ENCODE measurements at regions not wholly inside any gene's neighbourhood (a gene's known extent, or its start where the extent isn't known, plus 50 kb on each side); places are given as distances from the start of the nearest gene placed in this dataset.

GRCh38 chrX:40998123-40998522, 87.1 kb upstream of the USP9X start:
- Histone ChIP-seq H3K4me3 (no peak overlapping the region), H3K9ac (ENCODE audit: control insufficient read depth, insufficient read depth, low read length) (no peak overlapping the region), H3K36me3 (ENCODE audit: control insufficient read depth in 2 of 2, insufficient read depth in 2 of 2, low read length in 1 of 2) (no peaks in the 10 kb centered on the region), H4K20me1 (ENCODE audit: control insufficient read depth, insufficient read depth) (no peaks in the 10 kb centered on the region), H3K9me3 (replicated peaks; ENCODE audit: control insufficient read depth, insufficient read depth, low read length) (no peaks in the 10 kb centered on the region; the same call in 2 of the 3 replicates), H3K79me2 (ENCODE audit: control insufficient read depth, insufficient read depth, low read length) (no peaks in the 10 kb centered on the region), H2AFZ (ENCODE audit: control insufficient read depth, low read depth, low read length) (no peak overlapping the region), H3K4me2 (ENCODE audit: control insufficient read depth, insufficient read depth) (no peak overlapping the region), H3K4me1 (ENCODE audit: control insufficient read depth, insufficient read depth, low read length) (no peaks in the 10 kb centered on the region), H3K27me3 (replicated peaks in 1 of 2; ENCODE audit: control insufficient read depth in 2 of 2, insufficient read depth in 2 of 2, low read length in 1 of 2) (no peaks in the 10 kb centered on the region; a peak in 1 of 4 replicates), H3K27ac (ENCODE audit: control insufficient read depth, insufficient read depth) (no peak overlapping the region)
- BruUV-seq (replicated peaks), result no TSS peak
- ChIA-PET CTCF (no interaction called here), POLR2A (no interaction called here), RAD21 (ENCODE audit: unreplicated experiment) (no interaction called here), SMC1A (ENCODE audit: uncharacterized antibody, unreplicated experiment) (interaction anchor here (0.6 kb wide), 1 partner anchor 46 kb away, joined by 3 read pairs; no protein-coding TSS in a partner anchor)
- DNase-seq (ENCODE audit: low read depth, low spot score) (no peak), FAIRE-seq (no peak), ATAC-seq (no peak)
- intact Hi-C loops (cut with micrococcal nuclease; ENCODE audit: unreplicated experiment), result no loop called here
- WGBS (ENCODE audit: insufficient coverage, insufficient replicate concordance, low lambda C conversion rate, missing lambda C conversion rate), result 61% methylated on average over 5 of the region's 5 CpGs
- in situ Hi-C loops (cut with MboI), result no loop called here
- TF ChIP-seq CREM (IDR thresholded peaks at IDR 0.05; ENCODE audit: low read depth) (no peak), LARP7 (IDR thresholded peaks at IDR 0.05) (no peak), ZNF24 (IDR thresholded peaks at IDR 0.05) (no peak), NFYA (IDR thresholded peaks at IDR 0.05; ENCODE audit: borderline replicate concordance, low read depth, low read length) (no peak), SIX5 (IDR thresholded peaks at IDR 0.05; ENCODE audit: low read depth, low read length, severe bottlenecking) (no peak), PAX5 (IDR thresholded peaks at IDR 0.05; ENCODE audit: borderline replicate concordance, low read depth, low read length) (no peak), ZNF384 (IDR thresholded peaks at IDR 0.05; ENCODE audit: borderline replicate concordance, low read depth, low read length) (no peak), IRF5 (IDR thresholded peaks at IDR 0.05; ENCODE audit: borderline replicate concordance) (no peak), MXI1 (IDR thresholded peaks at IDR 0.05; ENCODE audit: low read depth, low read length) (no peak), STAT3 (IDR thresholded peaks at IDR 0.05; ENCODE audit: low read depth, low read length) (no peak), ZNF622 (IDR thresholded peaks at IDR 0.05) (no peak), SRF (IDR thresholded peaks at IDR 0.05; ENCODE audit: low read depth in 2 of 2, low read length in 2 of 2) (no peak), TARDBP (IDR thresholded peaks at IDR 0.05; ENCODE audit: borderline replicate concordance) (no peak), ZNF687 (IDR thresholded peaks at IDR 0.05) (no peak), TCF7 (IDR thresholded peaks at IDR 0.05; ENCODE audit: borderline replicate concordance) (no peak), RELA (IDR thresholded peaks at IDR 0.05; ENCODE audit: borderline replicate concordance, partially characterized antibody) (no peak)
- TF ChIP-seq, protein P1, sequence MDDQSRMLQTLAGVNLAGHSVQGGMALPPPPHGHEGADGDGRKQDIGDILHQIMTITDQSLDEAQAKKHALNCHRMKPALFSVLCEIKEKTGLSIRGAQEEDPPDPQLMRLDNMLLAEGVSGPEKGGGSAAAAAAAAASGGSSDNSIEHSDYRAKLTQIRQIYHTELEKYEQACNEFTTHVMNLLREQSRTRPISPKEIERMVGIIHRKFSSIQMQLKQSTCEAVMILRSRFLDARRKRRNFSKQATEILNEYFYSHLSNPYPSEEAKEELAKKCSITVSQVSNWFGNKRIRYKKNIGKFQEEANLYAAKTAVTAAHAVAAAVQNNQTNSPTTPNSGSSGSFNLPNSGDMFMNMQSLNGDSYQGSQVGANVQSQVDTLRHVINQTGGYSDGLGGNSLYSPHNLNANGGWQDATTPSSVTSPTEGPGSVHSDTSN (IDR thresholded peaks at IDR 0.05; ENCODE audit: insufficient replicate concordance, low read depth, low read length), result no peak
- TF ChIP-seq, protein P2, sequence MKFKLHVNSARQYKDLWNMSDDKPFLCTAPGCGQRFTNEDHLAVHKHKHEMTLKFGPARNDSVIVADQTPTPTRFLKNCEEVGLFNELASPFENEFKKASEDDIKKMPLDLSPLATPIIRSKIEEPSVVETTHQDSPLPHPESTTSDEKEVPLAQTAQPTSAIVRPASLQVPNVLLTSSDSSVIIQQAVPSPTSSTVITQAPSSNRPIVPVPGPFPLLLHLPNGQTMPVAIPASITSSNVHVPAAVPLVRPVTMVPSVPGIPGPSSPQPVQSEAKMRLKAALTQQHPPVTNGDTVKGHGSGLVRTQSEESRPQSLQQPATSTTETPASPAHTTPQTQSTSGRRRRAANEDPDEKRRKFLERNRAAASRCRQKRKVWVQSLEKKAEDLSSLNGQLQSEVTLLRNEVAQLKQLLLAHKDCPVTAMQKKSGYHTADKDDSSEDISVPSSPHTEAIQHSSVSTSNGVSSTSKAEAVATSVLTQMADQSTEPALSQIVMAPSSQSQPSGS (IDR thresholded peaks at IDR 0.05; ENCODE audit: low read length), result no peak
